Epithelial cell of esophagus (primary cell): ENCODE measurements at regions not wholly inside any gene's neighbourhood (a gene's known extent, or its start where the extent isn't known, plus 50 kb on each side); places are given as distances from the start of the nearest gene placed in this dataset.
A peak's percentile ranks its signal among the peaks of the same experiment; 100 is the strongest.

ENCODE experiments used
- DNase-seq: peaks from one replicate; pipeline ENCODE4 v3.0.0; 2010; ENCODE audit warnings: low read depth
- H3K4me3 ChIP-seq: 2 replicates; pipeline ENCODE4 v1.5.1; 2011; ENCODE audit warnings: mild to moderate bottlenecking, low read length, control low read depth
- CTCF ChIP-seq: IDR thresholded peaks from 2 replicates; pipeline ENCODE4 v1.5.1; 2011; ENCODE audit warnings: low read depth, mild to moderate bottlenecking, low read length, control low read depth, inconsistent platforms; ENCODE audit not compliant: insufficient read depth; ENCODE audit errors: missing control alignments

- TF ChIP-seq CTCF = no peak
- DNase-seq = no peak
- H3K4me3 ChIP-seq = no peak overlapping the region
Observed at GRCh38 chr18:37734406-37734805, 168.8 kb upstream of the CELF4 start.

- no peak for TF ChIP-seq CTCF
- H3K4me3 ChIP-seq = no peak overlapping the region
- peak; percentile 2 for DNase-seq
Observed at GRCh38 chr18:37729716-37730115, 164.1 kb upstream of the CELF4 start.

- no peak for TF ChIP-seq CTCF
- H3K4me3 ChIP-seq = no peak overlapping the region
- no peak for DNase-seq
Observed at GRCh38 chr18:37724206-37724605, 158.6 kb upstream of the CELF4 start.

GRCh38 chr18:37721544-37722522 is 156.2 kb upstream of the CELF4 start:
- DNase-seq = no peak
- no peak for TF ChIP-seq CTCF

GRCh38 chr18:37720663-37721062 is 155.1 kb upstream of the CELF4 start:
- TF ChIP-seq CTCF = no peak
- DNase-seq = no peak
- no peak overlapping the region for H3K4me3 ChIP-seq

More at GRCh38 chr18:37721544-37722522, 156.2 kb upstream of the CELF4 start:
- no peak overlapping the region for H3K4me3 ChIP-seq

- no peak overlapping the region for H3K4me3 ChIP-seq
- DNase-seq = no peak
Observed at GRCh38 chr18:37717656-37718055, 152.1 kb upstream of the CELF4 start.

More at GRCh38 chr18:37717656-37718055, 152.1 kb upstream of the CELF4 start:
- no peak for TF ChIP-seq CTCF
